RWPE2 (cell line): ENCODE measurements at regions not wholly inside any gene's neighbourhood (a gene's known extent, or its start where the extent isn't known, plus 50 kb on each side); places are given as distances from the start of the nearest gene placed in this dataset.

Source experiments
- ATAC-seq: fragments of 200-7000 bp; cut with Tn5 transposase; 3 replicates; pipeline ENCODE4 v1.9.1; 2021; ENCODE audit warnings: low read depth
- DNase-seq: peaks from one replicate; pipeline ENCODE4 v3.0.0-alpha.2; 2020; ENCODE audit warnings: low spot score
- H3K27ac ChIP-seq: fragments of 450-650 bp; 2 replicates; pipeline ENCODE4 v1.5.1; 2017; ENCODE audit warnings: mild to moderate bottlenecking; ENCODE audit not compliant: poor library complexity, severe bottlenecking
- H3K27me3 ChIP-seq: fragments of 250-450 bp; sonication (Bioruptor Pico); 2 replicates; pipeline ENCODE4 v1.5.1; 2021; ENCODE audit warnings: mild to moderate bottlenecking, moderate library complexity; ENCODE audit not compliant: insufficient read depth, poor library complexity, severe bottlenecking
- H3K36me3 ChIP-seq: fragments of 250-450 bp; sonication (Bioruptor Pico); 2 replicates; pipeline ENCODE4 v1.5.1; 2020; ENCODE audit warnings: low read depth, mild to moderate bottlenecking, moderate library complexity
- H3K4me1 ChIP-seq: fragments of 250-450 bp; sonication (Bioruptor Pico); 2 replicates; pipeline ENCODE4 v1.5.1; 2021; ENCODE audit warnings: mild to moderate bottlenecking, moderate library complexity; ENCODE audit not compliant: insufficient read depth, poor library complexity, severe bottlenecking
- H3K4me3 ChIP-seq: fragments of 250-450 bp; sonication (Bioruptor Pico); 2 replicates; pipeline ENCODE4 v1.5.1; 2021; ENCODE audit warnings: mild to moderate bottlenecking, moderate library complexity; ENCODE audit not compliant: severe bottlenecking
- H3K9me3 ChIP-seq: fragments of 250-450 bp; sonication (Bioruptor Pico); 2 replicates; pipeline ENCODE4 v1.5.1; 2021; ENCODE audit warnings: mild to moderate bottlenecking, moderate library complexity; ENCODE audit not compliant: severe bottlenecking
- TF ChIP-seq, protein P1 (sequence below): fragments of 450-650 bp; IDR thresholded peaks from one replicate; pipeline ENCODE4 v1.5.1; 2017; ENCODE audit warnings: mild to moderate bottlenecking, moderate library complexity; ENCODE audit not compliant: poor library complexity, severe bottlenecking

DNA sequence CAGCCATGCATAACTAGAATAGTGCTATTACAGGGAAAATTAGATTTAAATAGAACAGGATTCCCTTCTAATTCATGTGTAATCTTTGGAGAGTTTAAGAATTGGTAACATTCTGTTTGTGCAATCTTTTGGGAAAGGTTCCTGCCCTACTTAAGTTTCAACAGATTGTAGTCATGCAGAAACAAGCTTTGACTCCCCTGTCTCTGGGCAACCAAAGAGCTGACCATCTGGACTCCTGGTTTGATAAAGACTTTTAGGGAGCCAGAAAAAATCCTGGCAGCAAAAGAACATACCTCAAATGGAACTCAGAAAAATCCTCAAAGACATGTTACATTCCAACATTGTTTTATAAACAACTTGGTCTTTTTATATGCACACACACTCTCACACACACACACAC is 191.1 kb upstream of the NEIL3 start:
- Histone ChIP-seq H3K36me3 (no peaks in the 10 kb centered on the region), H3K27me3 (no peaks in the 10 kb centered on the region), H3K27ac (peak overlapping the region; percentile 14), H3K9me3 (peaks cover 3% of the 10 kb centered on the region), H3K4me1 (peaks cover 3% of the 10 kb centered on the region), H3K4me3 (no peak overlapping the region)
- TF ChIP-seq, protein P1, sequence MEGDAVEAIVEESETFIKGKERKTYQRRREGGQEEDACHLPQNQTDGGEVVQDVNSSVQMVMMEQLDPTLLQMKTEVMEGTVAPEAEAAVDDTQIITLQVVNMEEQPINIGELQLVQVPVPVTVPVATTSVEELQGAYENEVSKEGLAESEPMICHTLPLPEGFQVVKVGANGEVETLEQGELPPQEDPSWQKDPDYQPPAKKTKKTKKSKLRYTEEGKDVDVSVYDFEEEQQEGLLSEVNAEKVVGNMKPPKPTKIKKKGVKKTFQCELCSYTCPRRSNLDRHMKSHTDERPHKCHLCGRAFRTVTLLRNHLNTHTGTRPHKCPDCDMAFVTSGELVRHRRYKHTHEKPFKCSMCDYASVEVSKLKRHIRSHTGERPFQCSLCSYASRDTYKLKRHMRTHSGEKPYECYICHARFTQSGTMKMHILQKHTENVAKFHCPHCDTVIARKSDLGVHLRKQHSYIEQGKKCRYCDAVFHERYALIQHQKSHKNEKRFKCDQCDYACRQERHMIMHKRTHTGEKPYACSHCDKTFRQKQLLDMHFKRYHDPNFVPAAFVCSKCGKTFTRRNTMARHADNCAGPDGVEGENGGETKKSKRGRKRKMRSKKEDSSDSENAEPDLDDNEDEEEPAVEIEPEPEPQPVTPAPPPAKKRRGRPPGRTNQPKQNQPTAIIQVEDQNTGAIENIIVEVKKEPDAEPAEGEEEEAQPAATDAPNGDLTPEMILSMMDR, result no peak
- DNase-seq, result no peak
- ATAC-seq, result 0 out of 3 replicates have a peak, but pooled peaks have one; percentile 33

DNA sequence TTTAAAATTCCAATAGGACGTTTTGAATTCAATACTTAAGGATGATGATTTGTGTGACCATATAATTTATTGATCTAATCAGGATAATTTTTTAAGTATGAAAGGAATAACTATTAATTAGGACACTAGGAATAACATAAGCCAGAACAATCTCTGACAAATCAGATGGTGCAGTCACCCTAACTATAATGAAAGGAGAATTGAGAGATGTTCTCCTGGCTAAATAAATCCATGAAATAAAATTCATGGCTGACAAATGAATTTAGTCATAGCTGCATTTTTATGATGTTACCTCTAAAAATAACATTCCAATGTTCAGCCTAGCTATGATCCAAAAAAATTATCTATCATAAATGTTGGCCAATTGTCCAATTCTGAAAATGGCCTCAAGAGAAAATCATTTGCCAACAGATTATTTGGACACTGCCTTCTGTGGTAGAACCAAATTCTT is 190.6 kb upstream of the NEIL3 start:
- no peak for DNase-seq
- Histone ChIP-seq H3K9me3 (peaks cover 3% of the 10 kb centered on the region), H3K36me3 (no peaks in the 10 kb centered on the region), H3K27me3 (no peaks in the 10 kb centered on the region), H3K27ac (peak overlapping the region; percentile 14), H3K4me3 (no peak overlapping the region), H3K4me1 (peaks cover 5% of the 10 kb centered on the region)
- TF ChIP-seq, protein P1, result no peak
- ATAC-seq, result no peak

DNA sequence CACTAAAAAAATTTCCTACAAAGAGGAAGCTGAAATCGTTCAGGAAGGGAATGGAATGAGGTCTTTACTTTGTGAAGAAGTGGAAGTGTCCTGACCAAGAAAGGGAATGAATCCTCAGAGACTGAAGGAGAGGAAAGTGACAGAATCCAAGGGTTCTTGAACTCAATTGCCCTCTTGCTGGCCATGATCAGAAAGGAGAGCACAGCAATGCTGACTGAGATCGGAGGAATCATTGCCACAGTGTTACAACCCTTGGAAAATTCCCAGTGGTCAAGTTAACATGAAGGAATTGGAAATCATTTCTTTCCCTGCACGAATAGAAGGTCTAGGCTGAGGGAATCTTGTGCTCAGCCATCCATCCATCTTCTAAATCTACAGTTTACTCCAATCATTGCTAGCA is 190.0 kb upstream of the NEIL3 start:
- no peak overlapping the region for H3K4me3 ChIP-seq
- TF ChIP-seq, protein P1, result no peak
- H3K27ac ChIP-seq, result no peak overlapping the region
- H3K9me3 ChIP-seq, result peaks cover 3% of the 10 kb centered on the region
- peaks cover 8% of the 10 kb centered on the region for H3K4me1 ChIP-seq
- no peak for DNase-seq
- ATAC-seq, result no peak
- H3K27me3 ChIP-seq, result no peaks in the 10 kb centered on the region
- no peaks in the 10 kb centered on the region for H3K36me3 ChIP-seq

DNA sequence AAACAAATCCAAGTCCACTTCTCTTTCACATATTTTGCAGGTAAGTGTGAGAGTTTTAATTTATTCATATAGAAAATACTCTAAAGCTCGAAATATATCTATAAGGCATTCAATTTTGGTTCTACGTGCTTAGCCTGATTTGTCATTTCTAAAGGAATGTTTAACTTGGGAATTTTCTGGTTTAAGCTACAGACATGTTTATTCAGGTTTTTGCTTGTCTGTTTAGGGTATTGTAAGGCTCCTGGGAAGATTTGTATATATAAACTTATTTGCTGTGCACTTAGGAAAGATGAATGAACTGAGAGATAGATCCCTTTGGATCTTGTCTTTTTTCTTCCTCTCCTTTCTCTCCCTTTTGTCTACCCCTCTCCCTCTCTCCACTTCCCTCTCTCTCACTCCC is 185.9 kb upstream of the NEIL3 start:
- TF ChIP-seq, protein P1, result no peak
- peak; percentile 25; the same call in 1 of the 3 replicates for ATAC-seq
- no peaks in the 10 kb centered on the region for H3K36me3 ChIP-seq
- DNase-seq, result no peak
- no peaks in the 10 kb centered on the region for H3K27me3 ChIP-seq
- H3K9me3 ChIP-seq, result peaks cover 6% of the 10 kb centered on the region
- H3K27ac ChIP-seq, result no peak overlapping the region
- H3K4me3 ChIP-seq, result no peak overlapping the region
- H3K4me1 ChIP-seq, result peaks cover 33% of the 10 kb centered on the region

DNA sequence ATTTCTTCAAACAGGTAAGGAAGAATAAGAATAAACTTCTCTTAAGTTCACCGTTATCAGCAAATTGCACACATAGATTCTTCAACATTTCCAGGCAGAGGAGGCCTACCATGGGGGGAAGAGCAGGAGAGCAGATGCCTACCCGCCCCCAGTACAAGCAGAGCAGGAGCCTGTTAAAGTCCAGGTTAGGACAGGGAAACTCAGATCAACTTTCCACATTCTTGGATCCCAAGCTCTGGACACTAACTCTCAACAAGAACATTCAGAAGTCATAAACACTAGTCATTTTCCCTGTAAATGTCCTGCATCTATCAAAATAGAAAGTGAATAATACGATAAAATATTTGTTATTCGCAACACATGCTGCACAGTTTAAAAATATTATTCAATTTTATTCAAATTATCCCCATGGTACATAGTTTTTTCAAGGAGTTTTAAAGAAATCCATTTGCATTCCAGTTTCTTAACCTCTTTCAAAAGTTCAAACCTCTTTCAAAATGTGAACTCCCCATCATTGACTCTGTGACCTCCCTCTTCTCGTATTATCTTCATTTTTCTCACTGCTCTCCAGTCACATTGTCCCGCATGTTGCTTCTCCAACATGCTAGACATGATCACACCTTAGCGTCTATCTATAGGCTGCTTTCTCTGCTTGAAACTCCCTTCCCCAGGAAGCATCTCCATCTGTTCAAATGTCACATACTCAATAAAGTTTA is 185.2 kb upstream of the NEIL3 start:
- Histone ChIP-seq H3K27me3 (no peaks in the 10 kb centered on the region), H3K9me3 (peaks cover 13% of the 10 kb centered on the region), H3K4me3 (no peak overlapping the region), H3K27ac (no peak overlapping the region), H3K36me3 (no peaks in the 10 kb centered on the region), H3K4me1 (peaks cover 33% of the 10 kb centered on the region)
- ATAC-seq, result no peak
- DNase-seq, result no peak
- TF ChIP-seq, protein P1, result no peak
